GM12878 (cell line): ENCODE measurements at regions not wholly inside any gene's neighbourhood (a gene's known extent, or its start where the extent isn't known, plus 50 kb on each side); places are given as distances from the start of the nearest gene placed in this dataset.

ENCODE experiments used
- ATAC-seq: fragments of 200-7000 bp; cut with Tn5 transposase; 3 replicates; pipeline ENCODE4 v1.9.1; 2020; ENCODE audit warnings: mild to moderate bottlenecking, moderate library complexity
- BruUV-seq: library from RNA; stranded (reverse); fragments of 400-500 nt; replicated peaks from 2 replicates; lab custom pipeline; 2021; lab: Mats Ljungman, UMichigan
- CTCF ChIA-PET: fragments of 300-600 bp; sonication (Branson Sonifier 250); formaldehyde crosslinking; extraction: SDS; loops from one replicate; lab custom pipeline; 2021; ENCODE audit warnings: inconsistent platforms; lab: Yijun Ruan, JAX
- POLR2A ChIA-PET: fragments of 350-600 bp; formaldehyde crosslinking; extraction: SDS; loops from one replicate; lab custom pipeline; 2021; ENCODE audit warnings: inconsistent platforms; lab: Charles Lee
- RAD21 ChIA-PET: fragments of 300-600 bp; sonication (Branson Sonifier 250); formaldehyde crosslinking; loops from one replicate; lab custom pipeline; 2023; ENCODE audit warnings: antibody characterized with exemption; ENCODE audit not compliant: unreplicated experiment; lab: Charles Lee
- SMC1A ChIA-PET: fragments of 300-600 bp; sonication (Branson Sonifier 250); formaldehyde crosslinking; loops from one replicate; lab custom pipeline; 2023; ENCODE audit not compliant: unreplicated experiment, uncharacterized antibody; lab: Charles Lee
- DNase-seq: peaks from one replicate; pipeline ENCODE4 v3.0.0-alpha.2; 2011; ENCODE audit warnings: low read depth, low spot score
- FAIRE-seq: peaks from 3 replicates; lab custom pipeline; 2011; peaks lifted over from hg19 to GRCh38; lab: Jason Lieb, UNC
- H2AFZ ChIP-seq: 2 replicates; pipeline ENCODE4 v1.6.0; 2011; ENCODE audit warnings: low read depth, low read length, control low read depth; ENCODE audit not compliant: control insufficient read depth
- H3K27ac ChIP-seq: 2 replicates; pipeline ENCODE4 v1.5.1; 2011; ENCODE audit warnings: control low read depth; ENCODE audit not compliant: control insufficient read depth, insufficient read depth
- H3K27me3 ChIP-seq, 2 experiments: replicated peaks in 1 of 2; 2 replicates each; pipeline versions ENCODE4 v1.6.0 to v1.6.1; 2011; ENCODE audit warnings: low read length in 1 of 2; ENCODE audit not compliant: control insufficient read depth in 2 of 2, insufficient read depth in 2 of 2
- H3K36me3 ChIP-seq, 2 experiments: 2 replicates each; pipeline ENCODE4 v1.5.1; 2011; ENCODE audit warnings: low read length in 1 of 2; ENCODE audit not compliant: control insufficient read depth in 2 of 2, insufficient read depth in 2 of 2
- H3K4me1 ChIP-seq: 2 replicates; pipeline ENCODE4 v1.6.1; 2011; ENCODE audit warnings: mild to moderate bottlenecking, low read length, moderate library complexity, mixed read lengths; ENCODE audit not compliant: control insufficient read depth, insufficient read depth
- H3K4me2 ChIP-seq: 2 replicates; pipeline ENCODE4 v1.6.0; 2011; ENCODE audit warnings: control low read depth; ENCODE audit not compliant: control insufficient read depth, insufficient read depth
- H3K4me3 ChIP-seq: fragments of 200-600 bp; sonication (generic); 2 replicates; pipeline ENCODE4 v1.5.1; 2016
- H3K79me2 ChIP-seq: 2 replicates; pipeline ENCODE4 v1.6.0; 2011; ENCODE audit warnings: low read length; ENCODE audit not compliant: control insufficient read depth, insufficient read depth
- H3K9ac ChIP-seq: 2 replicates; pipeline ENCODE4 v1.8.0; 2011; ENCODE audit warnings: low read length, control low read depth, mixed read lengths; ENCODE audit not compliant: control insufficient read depth, insufficient read depth
- H3K9me3 ChIP-seq: replicated peaks from 3 replicates; pipeline ENCODE4 v1.5.1; 2011; ENCODE audit warnings: mild to moderate bottlenecking, low read length; ENCODE audit not compliant: control insufficient read depth, insufficient read depth
- H4K20me1 ChIP-seq: 2 replicates; pipeline ENCODE4 v1.6.0; 2011; ENCODE audit not compliant: control insufficient read depth, insufficient read depth
- CBX5 ChIP-seq: sonication (generic); IDR thresholded peaks from 2 replicates; pipeline ENCODE4 v1.6.1; 2016; ENCODE audit warnings: low read depth, moderate library complexity, mild to moderate bottlenecking, inconsistent platforms
- CHD2 ChIP-seq: IDR thresholded peaks from 2 replicates; pipeline ENCODE4 v1.6.1; 2011; ENCODE audit warnings: low read depth, low read length, improper control_type of control experiment, borderline replicate concordance
- CTCF ChIP-seq, 3 experiments: IDR thresholded peaks in 2 of 3; conservative IDR thresholded peaks in 1 of 3; 2 replicates each; pipeline ENCODE4 v1.5.1; 2011; ENCODE audit warnings: low read depth in 3 of 3, low read length in 3 of 3, mild to moderate bottlenecking in 3 of 3, control low read depth in 2 of 3, moderate library complexity in 2 of 3, inconsistent platforms in 1 of 3, mixed read lengths in 1 of 3; ENCODE audit not compliant: control insufficient read depth in 2 of 3, insufficient read depth in 1 of 3; ENCODE audit errors: extremely low read depth in 1 of 3
- E4F1 ChIP-seq: fragments of 450-650 bp; IDR thresholded peaks from 2 replicates; pipeline ENCODE4 v1.6.1; 2018; ENCODE audit warnings: borderline replicate concordance, mild to moderate bottlenecking; ENCODE audit not compliant: partially characterized antibody
- EGR1 ChIP-seq, 2 experiments: IDR thresholded peaks; 1 replicate in 1 of 2; 2 replicates in 1 of 2; pipeline ENCODE4 v1.6.1; 2011 to 2012; ENCODE audit warnings: low read depth in 2 of 2, low read length in 2 of 2, borderline replicate concordance in 1 of 2, mild to moderate bottlenecking in 1 of 2, moderate library complexity in 1 of 2
- MYB ChIP-seq: fragments of 150-350 bp; IDR thresholded peaks from 2 replicates; pipeline ENCODE4 v1.6.1; 2014; ENCODE audit warnings: mild to moderate bottlenecking, low read depth, low read length, borderline replicate concordance
- NFYA ChIP-seq: IDR thresholded peaks from 2 replicates; pipeline ENCODE4 v1.6.1; 2011; ENCODE audit warnings: low read depth, mild to moderate bottlenecking, low read length, improper control_type of control experiment, borderline replicate concordance
- NRF1 ChIP-seq: conservative IDR thresholded peaks from 2 replicates; pipeline ENCODE4 v1.6.1; 2011; ENCODE audit warnings: mild to moderate bottlenecking, low read depth, low read length, improper control_type of control experiment
- PML ChIP-seq: IDR thresholded peaks from 2 replicates; pipeline ENCODE4 v1.6.1; 2012; ENCODE audit warnings: low read length, inconsistent platforms
- POLR2A ChIP-seq: IDR thresholded peaks from 2 replicates; pipeline ENCODE4 v1.6.1; 2011; ENCODE audit warnings: low read depth, mild to moderate bottlenecking, low read length
- SP1 ChIP-seq: IDR thresholded peaks from one replicate; pipeline ENCODE4 v1.6.1; 2011; ENCODE audit warnings: low read depth, low read length
- TARDBP ChIP-seq: IDR thresholded peaks from 2 replicates; pipeline ENCODE4 v1.6.1; 2016; ENCODE audit warnings: borderline replicate concordance
- TBL1XR1 ChIP-seq: IDR thresholded peaks from 2 replicates; pipeline ENCODE4 v1.6.1; 2012; ENCODE audit warnings: low read depth, low read length, improper control_type of control experiment
- USF1 ChIP-seq: IDR thresholded peaks from 2 replicates; pipeline ENCODE4 v1.6.1; 2011; ENCODE audit warnings: borderline replicate concordance, low read depth, mild to moderate bottlenecking, moderate library complexity, mixed read lengths, low read length; ENCODE audit not compliant: insufficient read depth; ENCODE audit errors: extremely low read length
- ZBTB11 ChIP-seq: fragments of 450-650 bp; formaldehyde crosslinking; IDR thresholded peaks from 2 replicates; pipeline ENCODE4 v1.5.0; 2022; ENCODE audit warnings: mild to moderate bottlenecking, missing genetic modification characterization
- ZNF274 ChIP-seq: IDR thresholded peaks from one replicate; pipeline ENCODE4 v1.8.0; 2011; ENCODE audit not compliant: insufficient read length, insufficient read depth
- ZNF622 ChIP-seq: fragments of 450-650 bp; IDR thresholded peaks from 2 replicates; pipeline ENCODE4 v1.6.1; 2017; ENCODE audit warnings: mild to moderate bottlenecking, inconsistent platforms
- WGBS: methylation state at CpG from one replicate; pipeline ENCODE4 v1.1.6; 2016; ENCODE audit warnings: low lambda C conversion rate; ENCODE audit not compliant: insufficient replicate concordance, insufficient coverage; ENCODE audit errors: missing lambda C conversion rate; 5-methylcytosine and 5-hydroxymethylcytosine counted together
- in situ Hi-C: fragments of 300-500 bp; cut with MboI; formaldehyde crosslinking; loops from 9 replicates; pipeline ENCODE4 v1.14.3; 2018; ENCODE audit warnings: mixed read lengths
- intact Hi-C: fragments of 100-400 bp; cut with micrococcal nuclease; formaldehyde crosslinking; loops from one replicate; pipeline ENCODE4 v1.14.2; 2022; ENCODE audit not compliant: unreplicated experiment

- Histone ChIP-seq H3K4me1 (no peaks in the 10 kb centered on the region), H3K9me3 (no peaks in the 10 kb centered on the region), H3K36me3 (no peaks in the 10 kb centered on the region), H2AFZ (no peak overlapping the region), H3K27me3 (no peaks in the 10 kb centered on the region), H3K79me2 (no peaks in the 10 kb centered on the region), H3K4me3 (no peak overlapping the region), H3K4me2 (no peak overlapping the region), H3K9ac (no peak overlapping the region), H3K27ac (no peak overlapping the region)
- no TSS peak for BruUV-seq
- no peak for DNase-seq
- FAIRE-seq = no peak
- SMC1A ChIA-PET = no interaction called here
- in situ Hi-C loops = no loop called here
- WGBS = 11% methylated on average over 8 of the region's 8 CpGs
- TF ChIP-seq ZNF622 (no peak), USF1 (no peak), MYB (no peak), EGR1 (IDR thresholded peaks at IDR 0.05; ENCODE audit: borderline replicate concordance in 1 of 2, low read depth in 2 of 2, low read length in 2 of 2) (no peak), TBL1XR1 (no peak), SP1 (no peak), POLR2A (no peak), CHD2 (no peak), PML (no peak), CTCF (IDR thresholded peaks at IDR 0.05 in 2 of 3, conservative IDR thresholded peaks at IDR 0.05 in 1 of 3; ENCODE audit: control insufficient read depth in 2 of 3, extremely low read depth in 1 of 3, insufficient read depth in 1 of 3, low read depth in 3 of 3, low read length in 3 of 3) (no peak), NRF1 (no peak), CBX5 (no peak), NFYA (no peak), ZNF274 (no peak), E4F1 (no peak), ZBTB11 (CRISPR knock-in tag) (no peak), TARDBP (no peak)
- TF ChIP-seq, all 136 proteins: peak for 0
- RAD21 ChIA-PET = no interaction called here
- CTCF ChIA-PET = interaction anchor here (1.2 kb wide), 1 partner anchor 176 kb away, joined by 4 read pairs; no protein-coding TSS in a partner anchor
- H4K20me1 ChIP-seq = no peaks in the 10 kb centered on the region
- no peak for ATAC-seq
- intact Hi-C loops = no loop called here
- POLR2A ChIA-PET = no interaction called here
Measured at GRCh38 chr2:126795656-126796055, 103.0 kb upstream of the TEX51 start.
